SK-N-SH (cell line): ENCODE measurements at regions not wholly inside any gene's neighbourhood (a gene's known extent, or its start where the extent isn't known, plus 50 kb on each side); places are given as distances from the start of the nearest gene placed in this dataset.

Source experiments
- CTCF ChIA-PET: fragments of 300-600, 350-600 bp; formaldehyde crosslinking; extraction: SDS; loops from one replicate; lab custom pipeline; 2021; lab: Yijun Ruan, JAX
- POLR2A ChIA-PET: fragments of 350-600 bp; sonication (Branson Sonifier 250); formaldehyde crosslinking; extraction: SDS; loops from one replicate; lab custom pipeline; 2020; ENCODE audit warnings: antibody characterized with exemption, inconsistent platforms; lab: Yijun Ruan, JAX
- DNase-seq: peaks from one replicate; pipeline ENCODE4 v3.0.0; 2012
- H2AFZ ChIP-seq: fragments of 200-600 bp; sonication (generic); 2 replicates; pipeline ENCODE4 v1.8.1; 2016; ENCODE audit warnings: antibody characterized with exemption, mild to moderate bottlenecking, low read depth
- H3F3A ChIP-seq: fragments of 200-600 bp; sonication (generic); replicated peaks from 2 replicates; pipeline ENCODE3; 2016; ENCODE audit warnings: antibody characterized with exemption, mild to moderate bottlenecking; ENCODE audit not compliant: insufficient read depth
- H3K27ac ChIP-seq, 2 experiments: fragments of 200-500 bp in 1 of 2; fragments of 200-600 bp in 1 of 2; sonication (Bioruptor generic) in 1 of 2; sonication (generic), shearing (Covaris generic) in 1 of 2; 2 replicates each; pipeline versions ENCODE4 v1.5.1 to v1.6.1; 2014 to 2016; ENCODE audit warnings: low read depth in 2 of 2, inconsistent platforms in 1 of 2, low read length in 1 of 2, mild to moderate bottlenecking in 1 of 2, mixed read lengths in 1 of 2
- H3K27me3 ChIP-seq: fragments of 200-600 bp; sonication (generic), shearing (Covaris generic); 2 replicates; pipeline ENCODE4 v1.6.1; 2016; ENCODE audit warnings: mixed run types; ENCODE audit not compliant: insufficient read depth
- H3K36me3 ChIP-seq, 2 experiments: fragments of 200-500 bp in 1 of 2; fragments of 200-600 bp in 1 of 2; sonication (Bioruptor generic) in 1 of 2; sonication (generic) in 1 of 2; replicated peaks in 1 of 2; 2 replicates each; pipeline versions ENCODE3 to v1.5.1; 2014 to 2016; ENCODE audit warnings: low read length in 1 of 2, mild to moderate bottlenecking in 1 of 2; ENCODE audit not compliant: insufficient read depth in 2 of 2, control insufficient read depth in 1 of 2
- H3K4me1 ChIP-seq, 2 experiments: fragments of 200-500 bp in 1 of 2; fragments of 200-600 bp in 1 of 2; sonication (Bioruptor generic) in 1 of 2; sonication (generic), shearing (Covaris generic) in 1 of 2; 2 replicates each; pipeline versions ENCODE4 v1.5.1 to v1.6.1; 2014 to 2016; ENCODE audit warnings: low read depth in 1 of 2, low read length in 1 of 2, mixed run types in 1 of 2; ENCODE audit not compliant: insufficient read depth in 2 of 2, control insufficient read depth in 1 of 2
- H3K4me2 ChIP-seq: fragments of 200-600 bp; sonication (generic), shearing (Covaris generic); 2 replicates; pipeline ENCODE4 v1.6.1; 2017; ENCODE audit warnings: mixed run types
- H3K4me3 ChIP-seq, 2 experiments: fragments of 200-500 bp in 1 of 2; fragments of 200-600 bp in 1 of 2; sonication (Bioruptor generic) in 1 of 2; sonication (generic), shearing (Covaris generic) in 1 of 2; 2 replicates each; pipeline versions ENCODE4 v1.5.1 to v1.8.1; 2014 to 2016; ENCODE audit warnings: low read depth in 2 of 2, inconsistent platforms in 1 of 2, low read length in 1 of 2, mild to moderate bottlenecking in 1 of 2, mixed read lengths in 1 of 2, moderate library complexity in 1 of 2
- H3K79me2 ChIP-seq: fragments of 200-600 bp; sonication (generic); 2 replicates; pipeline ENCODE4 v1.8.1; 2017; ENCODE audit warnings: mild to moderate bottlenecking; ENCODE audit not compliant: insufficient read depth
- H3K9ac ChIP-seq: fragments of 200-600 bp; sonication (generic); 2 replicates; pipeline ENCODE4 v1.6.1; 2017; ENCODE audit warnings: mixed run types
- H3K9me2 ChIP-seq: fragments of 200-600 bp; sonication (generic); 2 replicates; pipeline ENCODE4 v1.6.1; 2017; ENCODE audit warnings: mixed run types
- H3K9me3 ChIP-seq: fragments of 200-600 bp; sonication (generic); 2 replicates; pipeline ENCODE4 v1.6.1; 2017; ENCODE audit warnings: mixed run types, mild to moderate bottlenecking, moderate library complexity
- H4K20me1 ChIP-seq: fragments of 200-600 bp; sonication (generic); 2 replicates; pipeline ENCODE4 v1.6.1; 2017; ENCODE audit warnings: mild to moderate bottlenecking, mixed run types; ENCODE audit not compliant: insufficient read depth
- EP300 ChIP-seq, 2 experiments: IDR thresholded peaks; 2 replicates each; pipeline versions ENCODE4 v1.4.0 to v1.6.1; 2012; ENCODE audit warnings: borderline replicate concordance in 1 of 2, low read depth in 1 of 2, low read length in 1 of 2
- EZH2phosphoT487 ChIP-seq: fragments of 200-600 bp; sonication (generic); IDR thresholded peaks from 2 replicates; pipeline ENCODE4 v1.6.1; 2017; ENCODE audit warnings: low read depth, mixed run types, mild to moderate bottlenecking, antibody characterized with exemption, moderate library complexity, borderline replicate concordance
- FOSL2 ChIP-seq: IDR thresholded peaks from 2 replicates; pipeline ENCODE4 v1.4.0; 2012; ENCODE audit warnings: low read depth, mild to moderate bottlenecking, moderate library complexity, borderline replicate concordance
- FOXJ3 ChIP-seq: sonication (generic); formaldehyde crosslinking; IDR thresholded peaks from 2 replicates; pipeline ENCODE4 v1.5.1; 2020; ENCODE audit warnings: mild to moderate bottlenecking, missing genetic modification reagents
- GABPA ChIP-seq: IDR thresholded peaks from 2 replicates; pipeline ENCODE4 v1.4.0; 2012; ENCODE audit warnings: low read depth, mild to moderate bottlenecking
- JUND ChIP-seq: IDR thresholded peaks from 2 replicates; pipeline ENCODE4 v1.4.0; 2012
- MEF2A ChIP-seq: IDR thresholded peaks from 2 replicates; pipeline ENCODE4 v1.4.0; 2012; ENCODE audit warnings: low read depth, borderline replicate concordance
- MXI1 ChIP-seq: IDR thresholded peaks from 2 replicates; pipeline ENCODE4 v1.6.1; 2012; ENCODE audit warnings: mild to moderate bottlenecking, low read depth, low read length, improper control_type of control experiment
- NRF1 ChIP-seq: IDR thresholded peaks from 2 replicates; pipeline ENCODE4 v1.6.1; 2012; ENCODE audit warnings: low read depth, mild to moderate bottlenecking, low read length
- RAD21 ChIP-seq: IDR thresholded peaks from 2 replicates; pipeline ENCODE4 v1.6.1; 2012; ENCODE audit warnings: mild to moderate bottlenecking, low read length
- RCOR1 ChIP-seq: fragments of 150-350 bp; IDR thresholded peaks from 2 replicates; pipeline ENCODE4 v1.6.1; 2017; ENCODE audit warnings: antibody characterized with exemption, low read length
- RFX5 ChIP-seq: IDR thresholded peaks from 2 replicates; pipeline ENCODE4 v1.6.1; 2012; ENCODE audit warnings: mild to moderate bottlenecking, improper control_type of control experiment, low read length
- RXRA ChIP-seq: IDR thresholded peaks from 2 replicates; pipeline ENCODE4 v1.4.0; 2012; ENCODE audit warnings: low read depth, mild to moderate bottlenecking, borderline replicate concordance
- SIN3A ChIP-seq: IDR thresholded peaks from 2 replicates; pipeline ENCODE4 v1.6.1; 2012; ENCODE audit warnings: low read depth, mild to moderate bottlenecking, low read length, moderate library complexity, borderline replicate concordance
- TAF1 ChIP-seq: IDR thresholded peaks from 2 replicates; pipeline ENCODE4 v1.6.1; 2012; ENCODE audit warnings: low read depth, mild to moderate bottlenecking, low read length, moderate library complexity, borderline replicate concordance
- TCF12 ChIP-seq: IDR thresholded peaks from 2 replicates; pipeline ENCODE4 v1.4.0; 2012
- YY1 ChIP-seq: IDR thresholded peaks from 2 replicates; pipeline ENCODE4 v1.4.0; 2012; ENCODE audit warnings: low read depth, mild to moderate bottlenecking
- WGBS: methylation state at CpG from one replicate; pipeline ENCODE4 v1.1.6; 2017; ENCODE audit warnings: low lambda C conversion rate; 5-methylcytosine and 5-hydroxymethylcytosine counted together
- TF ChIP-seq, protein P1 (sequence below): IDR thresholded peaks from 2 replicates; pipeline ENCODE4 v1.4.0; 2012; ENCODE audit warnings: low read depth
- TF ChIP-seq, protein P2 (sequence below): IDR thresholded peaks from 2 replicates; pipeline ENCODE4 v1.4.0; 2012; ENCODE audit warnings: low read depth, borderline replicate concordance
- TF ChIP-seq, protein P3 (sequence below): IDR thresholded peaks from 2 replicates; pipeline ENCODE4; 2012
- TF ChIP-seq, protein P4 (sequence below): fragments of 150-350 bp; IDR thresholded peaks from 2 replicates; pipeline ENCODE4 v1.6.1; 2016; ENCODE audit warnings: mild to moderate bottlenecking, low read depth, low read length

DNA sequence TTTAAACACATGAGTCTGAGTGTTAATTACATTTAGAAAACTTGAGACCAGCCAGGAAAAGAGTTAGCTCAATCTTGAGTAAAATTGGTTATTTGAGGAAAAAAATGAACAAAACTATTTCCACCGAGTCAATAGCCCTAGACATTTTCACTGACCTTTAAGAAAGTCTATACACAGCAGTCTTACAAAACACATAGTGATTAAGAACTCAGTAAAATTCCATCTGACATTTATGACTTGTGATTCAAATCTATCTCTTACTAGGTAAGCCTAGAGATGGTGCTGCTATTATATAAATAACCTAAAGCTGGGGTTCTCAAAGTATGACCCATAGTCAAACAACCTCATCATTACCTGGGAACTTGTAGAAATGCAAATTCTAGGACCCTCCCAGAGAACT, 109.1 kb upstream of the COL8A1 start:
- Histone ChIP-seq H3K9me2 (no peaks in the 10 kb centered on the region), H3K4me2 (no peak overlapping the region), H3K79me2 (no peaks in the 10 kb centered on the region), H3K9ac (no peak overlapping the region), H3F3A (no peaks in the 10 kb centered on the region), H2AFZ (no peak overlapping the region), H3K9me3 (no peaks in the 10 kb centered on the region), H4K20me1 (no peaks in the 10 kb centered on the region), H3K36me3 (no peaks in the 10 kb centered on the region), H3K4me3 (no peak overlapping the region), H3K27ac (no peak overlapping the region), H3K4me1 (no peaks in the 10 kb centered on the region; a peak in 1 of 4 replicates), H3K27me3 (peaks cover 6% of the 10 kb centered on the region; the same call in 1 of the 2 replicates)
- 8% methylated on average over 1 of the region's 1 CpG for WGBS
- TF ChIP-seq RXRA (no peak), NRF1 (no peak), TCF12 (no peak), RFX5 (no peak)
- POLR2A ChIA-PET = no interaction called here
- no peak for DNase-seq
- CTCF ChIA-PET = interaction anchor here (1.1 kb wide), 1 partner anchor 506 kb away, joined by 3 read pairs; no protein-coding TSS in a partner anchor

DNA sequence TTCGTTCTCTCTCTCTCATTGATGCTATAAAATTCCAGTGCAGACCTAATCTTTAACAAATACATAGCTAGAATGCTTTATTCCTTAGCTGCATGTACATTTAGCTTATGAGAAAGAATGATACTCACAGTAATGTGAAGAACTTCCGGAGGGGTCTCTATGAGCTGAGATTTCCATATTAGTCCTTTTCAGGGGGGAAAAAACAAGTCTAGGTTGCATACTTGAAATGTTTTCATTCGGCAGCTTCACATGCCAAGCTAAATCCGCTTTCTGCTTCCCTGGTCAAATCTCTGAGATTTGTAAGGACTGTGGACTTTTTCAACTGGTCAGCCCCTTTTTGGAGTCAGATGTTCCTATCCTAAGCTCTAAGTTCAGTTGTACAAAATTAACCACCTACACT, 111.5 kb upstream of the COL8A1 start:
- 8% methylated on average over 4 of the region's 4 CpGs for WGBS

DNA sequence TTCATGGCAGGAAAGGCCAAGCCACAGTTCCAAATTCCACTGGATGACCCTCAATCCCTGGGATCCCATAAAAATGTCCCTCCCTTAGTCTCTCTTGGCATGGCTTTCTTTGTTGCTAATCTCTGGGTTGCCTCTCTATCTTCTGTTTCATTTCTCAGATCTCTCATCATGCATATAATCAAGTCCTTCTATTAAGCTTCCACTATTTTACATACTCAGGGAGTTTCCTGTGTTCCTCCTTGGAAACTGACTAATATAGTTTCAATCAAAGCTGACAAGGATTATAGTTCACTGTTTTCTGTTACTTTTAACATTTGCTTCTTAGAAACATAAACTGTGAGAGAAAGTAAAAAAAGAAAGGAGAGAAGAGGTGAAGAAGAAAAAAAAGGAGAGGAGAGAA, 113.8 kb upstream of the COL8A1 start:
- H2AFZ ChIP-seq = no peak overlapping the region
- H4K20me1 ChIP-seq = no peaks in the 10 kb centered on the region
- ChIA-PET POLR2A (no interaction called here), CTCF (no interaction called here)
- no peak overlapping the region for H3K4me3 ChIP-seq
- peaks cover 6% of the 10 kb centered on the region; the same call in 1 of the 2 replicates for H3K27me3 ChIP-seq
- H3K4me1 ChIP-seq = no peaks in the 10 kb centered on the region; a peak in 1 of 4 replicates
- H3K9me2 ChIP-seq = no peaks in the 10 kb centered on the region
- no peak overlapping the region for H3K9ac ChIP-seq
- H3K36me3 ChIP-seq = no peaks in the 10 kb centered on the region
- no peaks in the 10 kb centered on the region for H3K79me2 ChIP-seq
- H3K4me2 ChIP-seq = no peak overlapping the region
- no peak overlapping the region for H3K27ac ChIP-seq
- no peaks in the 10 kb centered on the region for H3F3A ChIP-seq
- no peaks in the 10 kb centered on the region for H3K9me3 ChIP-seq
- no peak for DNase-seq
- TF ChIP-seq, protein P1, sequence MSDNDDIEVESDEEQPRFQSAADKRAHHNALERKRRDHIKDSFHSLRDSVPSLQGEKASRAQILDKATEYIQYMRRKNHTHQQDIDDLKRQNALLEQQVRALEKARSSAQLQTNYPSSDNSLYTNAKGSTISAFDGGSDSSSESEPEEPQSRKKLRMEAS = no peak
- TF ChIP-seq JUND = no peak
- TF ChIP-seq RFX5 = no peak
- no peak for TF ChIP-seq TAF1
- TF ChIP-seq FOXJ3 = no peak
- TF ChIP-seq EP300 (IDR thresholded peaks at IDR 0.05; ENCODE audit: borderline replicate concordance in 1 of 2, low read depth in 1 of 2, low read length in 1 of 2) = no peak
- TF ChIP-seq MEF2A = no peak
- no peak for TF ChIP-seq EZH2phosphoT487
- TF ChIP-seq, protein P2, sequence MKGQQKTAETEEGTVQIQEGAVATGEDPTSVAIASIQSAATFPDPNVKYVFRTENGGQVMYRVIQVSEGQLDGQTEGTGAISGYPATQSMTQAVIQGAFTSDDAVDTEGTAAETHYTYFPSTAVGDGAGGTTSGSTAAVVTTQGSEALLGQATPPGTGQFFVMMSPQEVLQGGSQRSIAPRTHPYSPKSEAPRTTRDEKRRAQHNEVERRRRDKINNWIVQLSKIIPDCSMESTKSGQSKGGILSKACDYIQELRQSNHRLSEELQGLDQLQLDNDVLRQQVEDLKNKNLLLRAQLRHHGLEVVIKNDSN = no peak
- no peak for TF ChIP-seq SIN3A
- TF ChIP-seq TCF12 = no peak
- TF ChIP-seq, protein P3, sequence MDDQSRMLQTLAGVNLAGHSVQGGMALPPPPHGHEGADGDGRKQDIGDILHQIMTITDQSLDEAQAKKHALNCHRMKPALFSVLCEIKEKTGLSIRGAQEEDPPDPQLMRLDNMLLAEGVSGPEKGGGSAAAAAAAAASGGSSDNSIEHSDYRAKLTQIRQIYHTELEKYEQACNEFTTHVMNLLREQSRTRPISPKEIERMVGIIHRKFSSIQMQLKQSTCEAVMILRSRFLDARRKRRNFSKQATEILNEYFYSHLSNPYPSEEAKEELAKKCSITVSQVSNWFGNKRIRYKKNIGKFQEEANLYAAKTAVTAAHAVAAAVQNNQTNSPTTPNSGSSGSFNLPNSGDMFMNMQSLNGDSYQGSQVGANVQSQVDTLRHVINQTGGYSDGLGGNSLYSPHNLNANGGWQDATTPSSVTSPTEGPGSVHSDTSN = no peak
- no peak for TF ChIP-seq RCOR1
- no peak for TF ChIP-seq MXI1
- no peak for TF ChIP-seq RXRA

More for the DNA sequence above, 111.5 kb upstream of the COL8A1 start:
- Histone ChIP-seq H3K79me2 (no peaks in the 10 kb centered on the region), H2AFZ (no peak overlapping the region), H3K9me2 (no peaks in the 10 kb centered on the region), H3K4me3 (no peak overlapping the region), H3F3A (no peaks in the 10 kb centered on the region), H3K4me1 (no peaks in the 10 kb centered on the region; a peak in 1 of 4 replicates), H3K9me3 (no peaks in the 10 kb centered on the region), H3K36me3 (no peaks in the 10 kb centered on the region), H3K9ac (no peak overlapping the region), H3K4me2 (no peak overlapping the region), H4K20me1 (no peaks in the 10 kb centered on the region), H3K27ac (no peak overlapping the region; a peak in 1 of 4 replicates), H3K27me3 (peaks cover 6% of the 10 kb centered on the region; the same call in 1 of the 2 replicates)
- POLR2A ChIA-PET = no interaction called here
- DNase-seq = no peak
- CTCF ChIA-PET = no interaction called here
- TF ChIP-seq TCF12 (no peak), MEF2A (no peak), MXI1 (no peak), GABPA (no peak), YY1 (no peak), RAD21 (no peak), FOSL2 (no peak), TAF1 (no peak), EP300 (IDR thresholded peaks at IDR 0.05; ENCODE audit: borderline replicate concordance in 1 of 2, low read depth in 1 of 2, low read length in 1 of 2) (no peak), RFX5 (no peak), NRF1 (no peak)
- TF ChIP-seq, protein P4, sequence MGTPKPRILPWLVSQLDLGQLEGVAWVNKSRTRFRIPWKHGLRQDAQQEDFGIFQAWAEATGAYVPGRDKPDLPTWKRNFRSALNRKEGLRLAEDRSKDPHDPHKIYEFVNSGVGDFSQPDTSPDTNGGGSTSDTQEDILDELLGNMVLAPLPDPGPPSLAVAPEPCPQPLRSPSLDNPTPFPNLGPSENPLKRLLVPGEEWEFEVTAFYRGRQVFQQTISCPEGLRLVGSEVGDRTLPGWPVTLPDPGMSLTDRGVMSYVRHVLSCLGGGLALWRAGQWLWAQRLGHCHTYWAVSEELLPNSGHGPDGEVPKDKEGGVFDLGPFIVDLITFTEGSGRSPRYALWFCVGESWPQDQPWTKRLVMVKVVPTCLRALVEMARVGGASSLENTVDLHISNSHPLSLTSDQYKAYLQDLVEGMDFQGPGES = no peak
